HEK293 (cell line): ENCODE measurements at regions not wholly inside any gene's neighbourhood (a gene's known extent, or its start where the extent isn't known, plus 50 kb on each side); places are given as distances from the start of the nearest gene placed in this dataset.

Source experiments
- CTCF ChIA-PET: fragments of 350-600 bp; formaldehyde crosslinking; extraction: SDS; loops from one replicate; lab custom pipeline; 2021; ENCODE audit warnings: antibody characterized with exemption; lab: Yijun Ruan, JAX
- POLR2A ChIA-PET: fragments of 300-600 bp; formaldehyde crosslinking; extraction: SDS; loops from one replicate; lab custom pipeline; 2020; ENCODE audit warnings: antibody characterized with exemption, inconsistent platforms; lab: Yijun Ruan, JAX
- H3K27ac ChIP-seq: fragments of 200-500 bp; sonication (Bioruptor generic); 2 replicates; pipeline ENCODE4 v1.5.1; 2014; ENCODE audit warnings: low read depth, low read length, control low read depth, inconsistent platforms; ENCODE audit errors: extremely low read depth
- H3K36me3 ChIP-seq, 2 experiments: fragments of 200-500 bp in 1 of 2; sonication (Bioruptor generic) in 1 of 2; 1 replicate in 1 of 2; 2 replicates in 1 of 2; pipeline ENCODE4 v1.5.1; 2014 to 2017; ENCODE audit warnings: inconsistent platforms in 2 of 2, low read length in 2 of 2; ENCODE audit not compliant: control insufficient read depth in 2 of 2, insufficient read depth in 1 of 2
- H3K4me1 ChIP-seq: fragments of 200-500 bp; sonication (Bioruptor generic); 2 replicates; pipeline ENCODE4 v1.5.1; 2014; ENCODE audit warnings: mild to moderate bottlenecking, low read length, inconsistent platforms; ENCODE audit not compliant: control insufficient read depth, insufficient read depth
- H3K4me3 ChIP-seq: 2 replicates; pipeline ENCODE4 v1.5.1; 2011; ENCODE audit warnings: low read depth, mild to moderate bottlenecking, control low read depth, low read length, moderate library complexity
- H3K9me3 ChIP-seq: fragments of 200-500 bp; sonication (Bioruptor generic); 2 replicates; pipeline ENCODE4 v1.5.1; 2014; ENCODE audit warnings: low read depth, low read length, inconsistent platforms; ENCODE audit not compliant: control insufficient read depth, insufficient read depth
- GFI1B ChIP-seq: fragments of 450-650 bp; formaldehyde crosslinking; IDR thresholded peaks from 2 replicates; pipeline ENCODE4 v1.5.1; 2016; ENCODE audit warnings: missing biosample characterization, missing genetic modification characterization
- GLIS2 ChIP-seq: fragments of 450-650 bp; formaldehyde crosslinking; IDR thresholded peaks from 2 replicates; pipeline ENCODE4 v1.5.1; 2016; ENCODE audit warnings: missing biosample characterization, missing genetic modification characterization
- KLF1 ChIP-seq: fragments of 450-650 bp; formaldehyde crosslinking; IDR thresholded peaks from 2 replicates; pipeline ENCODE4 v1.5.1; 2016; ENCODE audit warnings: missing biosample characterization, missing genetic modification characterization
- SCRT2 ChIP-seq: fragments of 450-650 bp; formaldehyde crosslinking; IDR thresholded peaks from 2 replicates; pipeline ENCODE4 v1.5.1; 2016; ENCODE audit warnings: missing biosample characterization, missing genetic modification characterization
- SETDB1 ChIP-seq: IDR thresholded peaks from one replicate; pipeline ENCODE4 v1.6.1; 2017; ENCODE audit warnings: mild to moderate bottlenecking, low read length, moderate library complexity, mixed read lengths; ENCODE audit not compliant: insufficient read length
- TRIM28 ChIP-seq: IDR thresholded peaks from 2 replicates; pipeline ENCODE4 v1.6.1; 2011; ENCODE audit warnings: low read length, control low read depth, borderline replicate concordance
- YY1 ChIP-seq: fragments of 450-650 bp; formaldehyde crosslinking; IDR thresholded peaks from 2 replicates; pipeline ENCODE4 v1.5.1; 2018; ENCODE audit warnings: missing biosample characterization, missing genetic modification characterization
- YY2 ChIP-seq: fragments of 450-650 bp; formaldehyde crosslinking; IDR thresholded peaks from 2 replicates; pipeline ENCODE4 v1.5.1; 2016; ENCODE audit warnings: missing biosample characterization, missing genetic modification characterization
- ZNF140 ChIP-seq: fragments of 450-650 bp; formaldehyde crosslinking; IDR thresholded peaks from 2 replicates; pipeline ENCODE4 v1.5.1; 2016; ENCODE audit warnings: missing biosample characterization, missing genetic modification characterization
- ZNF175 ChIP-seq: fragments of 450-650 bp; formaldehyde crosslinking; IDR thresholded peaks from 2 replicates; pipeline ENCODE4 v1.5.1; 2016; ENCODE audit warnings: missing biosample characterization, missing genetic modification characterization
- ZNF302 ChIP-seq: fragments of 450-650 bp; formaldehyde crosslinking; IDR thresholded peaks from 2 replicates; pipeline ENCODE4 v1.5.1; 2016; ENCODE audit warnings: missing biosample characterization, missing genetic modification characterization, low read depth
- ZNF433 ChIP-seq: fragments of 450-650 bp; formaldehyde crosslinking; IDR thresholded peaks from 2 replicates; pipeline ENCODE4 v1.5.1; 2016; ENCODE audit warnings: missing biosample characterization, missing genetic modification characterization, low read depth
- ZNF521 ChIP-seq: fragments of 450-650 bp; formaldehyde crosslinking; IDR thresholded peaks from 2 replicates; pipeline ENCODE4 v1.5.1; 2017; ENCODE audit warnings: missing biosample characterization, mild to moderate bottlenecking, missing genetic modification characterization
- ZNF585B ChIP-seq: fragments of 450-650 bp; formaldehyde crosslinking; IDR thresholded peaks from 2 replicates; pipeline ENCODE4 v1.5.1; 2016; ENCODE audit warnings: missing biosample characterization, missing genetic modification characterization
- ZNF621 ChIP-seq: fragments of 450-650 bp; formaldehyde crosslinking; IDR thresholded peaks from 2 replicates; pipeline ENCODE4 v1.5.1; 2017; ENCODE audit warnings: missing biosample characterization, missing genetic modification characterization
- ZNF677 ChIP-seq: fragments of 450-650 bp; IDR thresholded peaks from 2 replicates; pipeline ENCODE4 v1.5.0; 2018; ENCODE audit warnings: missing biosample characterization, mild to moderate bottlenecking, missing genetic modification characterization, moderate library complexity
- ZNF837 ChIP-seq: fragments of 450-650 bp; formaldehyde crosslinking; IDR thresholded peaks from 2 replicates; pipeline ENCODE4 v1.5.1; 2016; ENCODE audit warnings: missing biosample characterization, missing genetic modification characterization
- TF ChIP-seq, protein P1 (sequence below): fragments of 450-650 bp; formaldehyde crosslinking; IDR thresholded peaks from 2 replicates; pipeline ENCODE4 v1.5.1; 2016; ENCODE audit warnings: missing biosample characterization, missing genetic modification characterization
- TF ChIP-seq, protein P2 (sequence below): fragments of 450-650 bp; formaldehyde crosslinking; IDR thresholded peaks from 2 replicates; pipeline ENCODE4 v1.5.1; 2016; ENCODE audit warnings: missing biosample characterization, missing genetic modification characterization
- TF ChIP-seq, protein P3 (sequence below): fragments of 450-650 bp; formaldehyde crosslinking; IDR thresholded peaks from 2 replicates; pipeline ENCODE4 v1.5.1; 2016; ENCODE audit warnings: missing biosample characterization, missing genetic modification characterization
- TF ChIP-seq, protein P4 (sequence below): fragments of 450-650 bp; formaldehyde crosslinking; IDR thresholded peaks from 2 replicates; pipeline ENCODE4 v1.5.1; 2016; ENCODE audit warnings: missing biosample characterization, missing genetic modification characterization, low read depth
- TF ChIP-seq, protein P5 (sequence below): fragments of 450-650 bp; formaldehyde crosslinking; conservative IDR thresholded peaks from 2 replicates; pipeline ENCODE4 v1.5.1; 2016; ENCODE audit warnings: low read depth, missing biosample characterization, missing genetic modification characterization

DNA sequence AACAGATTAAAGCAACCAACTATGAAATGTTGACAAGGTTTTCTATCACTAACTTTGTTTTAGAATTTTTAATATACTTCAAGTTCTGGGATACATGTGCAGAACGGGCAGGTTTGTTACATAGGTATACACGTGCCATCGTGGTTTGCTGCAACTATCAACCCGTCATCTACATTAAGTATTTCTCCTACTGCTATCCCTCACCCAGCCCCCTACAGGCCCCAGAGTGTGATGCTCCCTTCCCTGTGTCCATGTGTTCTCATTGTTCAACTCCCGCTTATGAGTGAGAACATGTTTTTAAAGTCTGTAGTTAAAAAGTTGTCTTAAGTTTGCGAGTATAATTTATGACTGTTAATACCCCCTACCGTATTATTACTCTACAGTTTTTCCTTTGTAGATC is 844.3 kb upstream of the MANEA start (continued):
- TF ChIP-seq, protein P1, sequence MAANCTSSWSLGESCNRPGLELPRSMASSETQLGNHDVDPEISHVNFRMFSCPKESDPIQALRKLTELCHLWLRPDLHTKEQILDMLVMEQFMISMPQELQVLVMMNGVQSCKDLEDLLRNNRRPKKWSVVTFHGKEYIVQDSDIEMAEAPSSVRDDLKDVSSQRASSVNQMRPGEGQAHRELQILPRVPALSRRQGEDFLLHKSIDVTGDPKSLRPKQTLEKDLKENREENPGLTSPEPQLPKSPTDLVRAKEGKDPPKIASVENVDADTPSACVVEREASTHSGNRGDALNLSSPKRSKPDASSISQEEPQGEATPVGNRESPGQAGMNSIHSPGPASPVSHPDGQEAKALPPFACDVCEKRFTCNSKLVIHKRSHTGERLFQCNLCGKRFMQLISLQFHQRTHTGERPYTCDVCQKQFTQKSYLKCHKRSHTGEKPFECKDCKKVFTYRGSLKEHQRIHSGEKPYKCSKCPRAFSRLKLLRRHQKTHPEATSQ (tag by site-specific recombination): no peak
- TF ChIP-seq ZNF433 (no peak), GFI1B (no peak), ZNF677 (tag by site-specific recombination) (no peak)

DNA sequence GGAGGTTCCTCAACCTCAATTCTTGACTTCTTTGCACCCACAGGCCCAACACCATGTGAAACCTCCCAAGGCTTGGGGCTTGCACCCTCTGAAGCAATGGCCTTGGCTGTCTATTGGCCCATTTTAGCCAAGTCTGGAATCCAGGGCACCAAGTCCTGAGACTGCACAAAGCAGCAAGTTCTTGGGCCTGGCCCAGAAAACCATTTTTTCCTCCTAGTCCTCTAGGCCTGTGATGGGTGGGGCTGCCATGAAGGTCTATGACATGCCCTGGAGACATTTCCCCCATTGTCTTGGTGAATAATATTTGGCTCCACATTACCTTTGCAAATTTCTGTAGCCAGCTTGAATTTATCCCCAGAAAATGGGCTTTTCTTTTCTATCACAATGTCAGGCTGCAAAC is 849.6 kb upstream of the MANEA start:
- Histone ChIP-seq H3K4me1 (no peaks in the 10 kb centered on the region), H3K36me3 (no peaks in the 10 kb centered on the region), H3K4me3 (no peak overlapping the region), H3K27ac (no peak overlapping the region), H3K9me3 (no peaks in the 10 kb centered on the region)
- ChIA-PET POLR2A (no interaction called here), CTCF (no interaction called here)
- TF ChIP-seq YY2 (tag by site-specific recombination) (no peak), KLF1 (tag by site-specific recombination) (no peak), ZNF175 (tag by site-specific recombination) (no peak), ZNF585B (tag by site-specific recombination) (peak; percentile 80), ZNF521 (tag by site-specific recombination) (no peak), ZNF621 (no peak), ZNF140 (tag by site-specific recombination) (no peak), TRIM28 (peak; percentile 89; the same call in 1 of the 2 replicates), SETDB1 (peak; percentile 76), ZNF677 (tag by site-specific recombination) (no peak)
- TF ChIP-seq, protein P2, sequence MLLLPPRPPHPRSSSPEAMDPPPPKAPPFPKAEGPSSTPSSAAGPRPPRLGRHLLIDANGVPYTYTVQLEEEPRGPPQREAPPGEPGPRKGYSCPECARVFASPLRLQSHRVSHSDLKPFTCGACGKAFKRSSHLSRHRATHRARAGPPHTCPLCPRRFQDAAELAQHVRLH (tag by site-specific recombination): no peak
- TF ChIP-seq, protein P3, sequence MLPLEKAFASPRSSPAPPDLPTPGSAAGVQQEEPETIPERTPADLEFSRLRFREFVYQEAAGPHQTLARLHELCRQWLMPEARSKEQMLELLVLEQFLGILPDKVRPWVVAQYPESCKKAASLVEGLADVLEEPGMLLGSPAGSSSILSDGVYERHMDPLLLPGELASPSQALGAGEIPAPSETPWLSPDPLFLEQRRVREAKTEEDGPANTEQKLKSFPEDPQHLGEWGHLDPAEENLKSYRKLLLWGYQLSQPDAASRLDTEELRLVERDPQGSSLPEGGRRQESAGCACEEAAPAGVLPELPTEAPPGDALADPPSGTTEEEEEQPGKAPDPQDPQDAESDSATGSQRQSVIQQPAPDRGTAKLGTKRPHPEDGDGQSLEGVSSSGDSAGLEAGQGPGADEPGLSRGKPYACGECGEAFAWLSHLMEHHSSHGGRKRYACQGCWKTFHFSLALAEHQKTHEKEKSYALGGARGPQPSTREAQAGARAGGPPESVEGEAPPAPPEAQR (tag by site-specific recombination): no peak

DNA sequence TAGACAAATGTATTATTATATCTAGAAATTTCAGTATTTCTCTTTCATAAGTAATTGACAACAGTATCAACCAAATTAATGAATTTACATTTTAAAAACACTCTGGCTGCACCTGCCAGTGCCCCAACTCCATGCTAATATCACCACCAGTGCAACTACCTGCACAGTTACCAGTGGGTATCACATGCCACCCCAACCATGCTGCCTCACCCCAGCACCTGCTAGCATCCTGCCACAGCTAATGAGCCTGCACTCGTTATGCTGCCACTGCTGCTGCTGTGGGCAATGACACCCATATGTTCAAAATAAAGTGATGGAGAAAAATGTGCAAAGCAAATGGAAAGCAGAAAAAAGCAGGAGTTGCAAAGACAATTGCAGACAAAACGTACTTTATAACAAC is 855.9 kb upstream of the MANEA start:
- ChIA-PET POLR2A (no interaction called here), CTCF (no interaction called here)
- Histone ChIP-seq H3K9me3 (no peaks in the 10 kb centered on the region), H3K4me3 (no peak overlapping the region), H3K4me1 (no peaks in the 10 kb centered on the region), H3K36me3 (no peaks in the 10 kb centered on the region), H3K27ac (no peak overlapping the region)
- TF ChIP-seq, protein P4, sequence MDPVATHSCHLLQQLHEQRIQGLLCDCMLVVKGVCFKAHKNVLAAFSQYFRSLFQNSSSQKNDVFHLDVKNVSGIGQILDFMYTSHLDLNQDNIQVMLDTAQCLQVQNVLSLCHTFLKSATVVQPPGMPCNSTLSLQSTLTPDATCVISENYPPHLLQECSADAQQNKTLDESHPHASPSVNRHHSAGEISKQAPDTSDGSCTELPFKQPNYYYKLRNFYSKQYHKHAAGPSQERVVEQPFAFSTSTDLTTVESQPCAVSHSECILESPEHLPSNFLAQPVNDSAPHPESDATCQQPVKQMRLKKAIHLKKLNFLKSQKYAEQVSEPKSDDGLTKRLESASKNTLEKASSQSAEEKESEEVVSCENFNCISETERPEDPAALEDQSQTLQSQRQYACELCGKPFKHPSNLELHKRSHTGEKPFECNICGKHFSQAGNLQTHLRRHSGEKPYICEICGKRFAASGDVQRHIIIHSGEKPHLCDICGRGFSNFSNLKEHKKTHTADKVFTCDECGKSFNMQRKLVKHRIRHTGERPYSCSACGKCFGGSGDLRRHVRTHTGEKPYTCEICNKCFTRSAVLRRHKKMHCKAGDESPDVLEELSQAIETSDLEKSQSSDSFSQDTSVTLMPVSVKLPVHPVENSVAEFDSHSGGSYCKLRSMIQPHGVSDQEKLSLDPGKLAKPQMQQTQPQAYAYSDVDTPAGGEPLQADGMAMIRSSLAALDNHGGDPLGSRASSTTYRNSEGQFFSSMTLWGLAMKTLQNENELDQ (tag by site-specific recombination): no peak

DNA sequence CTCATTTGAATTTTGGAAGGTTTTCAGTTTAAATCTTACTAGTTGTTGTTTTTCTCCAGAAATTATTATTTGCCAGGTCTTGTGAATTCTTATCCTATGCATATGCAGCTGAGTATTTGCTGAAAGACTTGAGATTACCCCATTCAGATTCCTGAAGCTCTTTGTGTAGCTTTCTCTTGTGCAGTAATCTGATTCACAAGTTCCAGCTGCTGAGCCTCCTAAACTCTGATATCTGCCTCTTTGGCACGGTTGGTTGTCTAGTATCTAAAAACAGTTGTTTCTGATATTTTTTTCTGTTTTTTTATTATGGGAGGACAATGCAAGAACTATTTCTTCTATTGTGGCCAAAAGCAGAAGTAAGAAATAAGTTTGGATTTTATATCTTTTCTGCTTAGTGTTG is 863.9 kb upstream of the MANEA start:
- ChIA-PET POLR2A (no interaction called here), CTCF (interaction anchor here (0.6 to 1.0 kb wide), 4 partner anchors 11 to 978 kb away, joined by 3 to 4 read pairs (median 4); no protein-coding TSS in a partner anchor)
- no peak overlapping the region for H3K27ac ChIP-seq
- H3K36me3 ChIP-seq: no peaks in the 10 kb centered on the region
- H3K9me3 ChIP-seq: no peaks in the 10 kb centered on the region
- H3K4me3 ChIP-seq: no peak overlapping the region
- no peaks in the 10 kb centered on the region for H3K4me1 ChIP-seq
- TF ChIP-seq, protein P5, sequence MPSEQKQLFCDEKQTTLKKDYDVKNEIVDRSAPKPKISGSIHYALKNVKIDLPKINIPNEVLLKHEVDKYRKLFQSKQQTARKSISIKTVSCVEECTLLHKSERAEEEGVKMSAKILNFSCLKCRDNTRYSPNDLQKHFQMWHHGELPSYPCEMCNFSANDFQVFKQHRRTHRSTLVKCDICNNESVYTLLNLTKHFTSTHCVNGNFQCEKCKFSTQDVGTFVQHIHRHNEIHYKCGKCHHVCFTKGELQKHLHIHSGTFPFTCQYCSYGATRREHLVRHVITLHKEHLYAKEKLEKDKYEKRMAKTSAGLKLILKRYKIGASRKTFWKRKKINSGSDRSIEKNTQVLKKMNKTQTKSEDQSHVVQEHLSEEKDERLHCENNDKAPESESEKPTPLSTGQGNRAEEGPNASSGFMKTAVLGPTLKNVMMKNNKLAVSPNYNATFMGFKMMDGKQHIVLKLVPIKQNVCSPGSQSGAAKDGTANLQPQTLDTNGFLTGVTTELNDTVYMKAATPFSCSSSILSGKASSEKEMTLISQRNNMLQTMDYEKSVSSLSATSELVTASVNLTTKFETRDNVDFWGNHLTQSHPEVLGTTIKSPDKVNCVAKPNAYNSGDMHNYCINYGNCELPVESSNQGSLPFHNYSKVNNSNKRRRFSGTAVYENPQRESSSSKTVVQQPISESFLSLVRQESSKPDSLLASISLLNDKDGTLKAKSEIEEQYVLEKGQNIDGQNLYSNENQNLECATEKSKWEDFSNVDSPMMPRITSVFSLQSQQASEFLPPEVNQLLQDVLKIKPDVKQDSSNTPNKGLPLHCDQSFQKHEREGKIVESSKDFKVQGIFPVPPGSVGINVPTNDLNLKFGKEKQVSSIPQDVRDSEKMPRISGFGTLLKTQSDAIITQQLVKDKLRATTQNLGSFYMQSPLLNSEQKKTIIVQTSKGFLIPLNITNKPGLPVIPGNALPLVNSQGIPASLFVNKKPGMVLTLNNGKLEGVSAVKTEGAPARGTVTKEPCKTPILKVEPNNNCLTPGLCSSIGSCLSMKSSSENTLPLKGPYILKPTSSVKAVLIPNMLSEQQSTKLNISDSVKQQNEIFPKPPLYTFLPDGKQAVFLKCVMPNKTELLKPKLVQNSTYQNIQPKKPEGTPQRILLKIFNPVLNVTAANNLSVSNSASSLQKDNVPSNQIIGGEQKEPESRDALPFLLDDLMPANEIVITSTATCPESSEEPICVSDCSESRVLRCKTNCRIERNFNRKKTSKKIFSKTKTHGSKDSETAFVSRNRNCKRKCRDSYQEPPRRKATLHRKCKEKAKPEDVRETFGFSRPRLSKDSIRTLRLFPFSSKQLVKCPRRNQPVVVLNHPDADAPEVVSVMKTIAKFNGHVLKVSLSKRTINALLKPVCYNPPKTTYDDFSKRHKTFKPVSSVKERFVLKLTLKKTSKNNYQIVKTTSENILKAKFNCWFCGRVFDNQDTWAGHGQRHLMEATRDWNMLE (tag by site-specific recombination): no peak
- TF ChIP-seq GLIS2 (tag by site-specific recombination) (no peak), ZNF302 (tag by site-specific recombination) (no peak), YY1 (tag by site-specific recombination) (no peak), ZNF837 (tag by site-specific recombination) (no peak), SCRT2 (tag by site-specific recombination) (no peak)
